ENCODE measurements at regions not wholly inside any gene's neighbourhood (a gene's known extent, or its start where the extent isn't known, plus 50 kb on each side); places are given as distances from the start of the nearest gene placed in this dataset.

DNA sequence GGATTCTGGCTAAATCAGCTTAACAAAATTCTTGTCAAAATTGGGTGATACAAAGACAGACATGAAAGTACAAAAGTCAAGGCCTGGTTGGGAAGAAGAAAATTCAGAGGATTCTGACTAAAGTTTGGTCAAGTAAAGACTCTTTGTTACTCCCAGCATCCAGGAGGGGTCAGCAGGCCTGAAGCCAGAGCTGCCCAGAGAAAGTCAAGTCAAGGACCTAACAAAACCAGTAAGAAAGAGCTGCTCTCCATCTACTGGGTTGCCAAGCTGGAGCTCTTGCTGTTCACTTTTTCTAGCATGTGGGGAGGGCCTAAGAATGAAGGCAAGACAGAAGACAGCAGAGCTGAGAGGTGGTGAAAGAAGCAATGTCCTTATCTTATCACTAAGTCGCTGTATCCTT, 143.3 kb downstream of the C1D start:
- TF ChIP-seq POLR2A (IDR thresholded peaks at IDR 0.05; ENCODE audit: low read depth): no peak
- TF ChIP-seq, protein P1, sequence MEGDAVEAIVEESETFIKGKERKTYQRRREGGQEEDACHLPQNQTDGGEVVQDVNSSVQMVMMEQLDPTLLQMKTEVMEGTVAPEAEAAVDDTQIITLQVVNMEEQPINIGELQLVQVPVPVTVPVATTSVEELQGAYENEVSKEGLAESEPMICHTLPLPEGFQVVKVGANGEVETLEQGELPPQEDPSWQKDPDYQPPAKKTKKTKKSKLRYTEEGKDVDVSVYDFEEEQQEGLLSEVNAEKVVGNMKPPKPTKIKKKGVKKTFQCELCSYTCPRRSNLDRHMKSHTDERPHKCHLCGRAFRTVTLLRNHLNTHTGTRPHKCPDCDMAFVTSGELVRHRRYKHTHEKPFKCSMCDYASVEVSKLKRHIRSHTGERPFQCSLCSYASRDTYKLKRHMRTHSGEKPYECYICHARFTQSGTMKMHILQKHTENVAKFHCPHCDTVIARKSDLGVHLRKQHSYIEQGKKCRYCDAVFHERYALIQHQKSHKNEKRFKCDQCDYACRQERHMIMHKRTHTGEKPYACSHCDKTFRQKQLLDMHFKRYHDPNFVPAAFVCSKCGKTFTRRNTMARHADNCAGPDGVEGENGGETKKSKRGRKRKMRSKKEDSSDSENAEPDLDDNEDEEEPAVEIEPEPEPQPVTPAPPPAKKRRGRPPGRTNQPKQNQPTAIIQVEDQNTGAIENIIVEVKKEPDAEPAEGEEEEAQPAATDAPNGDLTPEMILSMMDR (IDR thresholded peaks at IDR 0.05): no peak
- no peak for TF ChIP-seq POLR2AphosphoS5 (IDR thresholded peaks at IDR 0.05)
- no peak for TF ChIP-seq EP300 (IDR thresholded peaks at IDR 0.05)
